ENCODE measurements at regions not wholly inside any gene's neighbourhood (a gene's known extent, or its start where the extent isn't known, plus 50 kb on each side); places are given as distances from the start of the nearest gene placed in this dataset.
A peak's percentile ranks its signal among the peaks of the same experiment; 100 is the strongest.
"Not testable (repeated sequence)": the region's sequence is repeated elsewhere in the genome, so short reads cannot be mapped to it uniquely, and the experiment has no call there.

DNA sequence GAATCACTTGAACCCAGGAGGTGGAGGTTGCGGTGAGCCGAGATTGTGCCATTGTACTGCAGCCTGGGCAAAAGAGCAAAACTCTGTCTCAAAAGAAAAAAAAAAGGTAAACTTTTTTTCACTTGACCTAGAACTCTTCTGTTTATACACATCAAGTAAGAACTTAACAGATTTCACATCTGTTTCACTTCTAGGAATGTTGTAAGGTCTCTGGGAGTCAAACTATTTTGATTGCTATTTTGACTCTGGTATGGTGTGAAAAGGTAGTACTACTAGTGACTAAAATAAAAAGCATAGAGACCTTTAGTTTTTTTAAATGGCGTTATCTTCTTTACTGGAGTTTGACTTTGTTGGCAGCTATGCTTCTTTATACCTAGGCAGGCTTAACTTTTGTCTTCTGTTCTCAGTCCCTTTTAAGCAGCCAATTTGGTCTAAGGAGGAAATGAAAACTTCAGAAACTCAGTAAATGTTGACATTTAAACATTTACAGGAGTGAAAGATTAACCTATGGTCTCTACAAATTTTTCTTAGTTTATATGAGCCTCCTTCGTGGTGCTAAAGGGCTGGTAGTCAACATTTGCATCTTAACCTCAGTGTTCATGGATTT, 84.7 kb downstream of the METTL2B start:
- not testable (repeated sequence) for FAIRE-seq

DNA sequence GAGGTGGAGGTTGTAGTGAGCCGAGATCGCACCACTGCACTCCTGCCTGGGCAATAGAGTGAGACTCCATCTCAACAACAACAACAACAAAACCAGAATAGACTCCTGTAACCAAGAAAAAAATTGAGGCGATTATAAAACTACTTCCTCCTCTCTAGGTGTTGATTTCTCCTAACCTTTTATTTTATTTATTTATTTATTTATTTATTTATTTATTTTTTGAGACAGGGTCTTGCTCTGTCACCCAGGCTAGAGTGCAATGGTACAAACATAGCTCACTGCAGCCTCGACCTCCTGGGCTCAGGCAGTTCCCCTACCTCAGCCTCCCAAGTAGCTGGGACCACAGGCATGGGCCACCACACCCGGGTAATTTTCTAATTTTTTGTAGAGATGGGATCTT, 86.2 kb downstream of the METTL2B start:
- not testable (repeated sequence) for DNase-seq (ENCODE audit: insufficient read length, low spot score); FAIRE-seq

More for the DNA sequence above, 84.7 kb downstream of the METTL2B start:
- not testable (repeated sequence) for DNase-seq (ENCODE audit: insufficient read length, low spot score)

DNA sequence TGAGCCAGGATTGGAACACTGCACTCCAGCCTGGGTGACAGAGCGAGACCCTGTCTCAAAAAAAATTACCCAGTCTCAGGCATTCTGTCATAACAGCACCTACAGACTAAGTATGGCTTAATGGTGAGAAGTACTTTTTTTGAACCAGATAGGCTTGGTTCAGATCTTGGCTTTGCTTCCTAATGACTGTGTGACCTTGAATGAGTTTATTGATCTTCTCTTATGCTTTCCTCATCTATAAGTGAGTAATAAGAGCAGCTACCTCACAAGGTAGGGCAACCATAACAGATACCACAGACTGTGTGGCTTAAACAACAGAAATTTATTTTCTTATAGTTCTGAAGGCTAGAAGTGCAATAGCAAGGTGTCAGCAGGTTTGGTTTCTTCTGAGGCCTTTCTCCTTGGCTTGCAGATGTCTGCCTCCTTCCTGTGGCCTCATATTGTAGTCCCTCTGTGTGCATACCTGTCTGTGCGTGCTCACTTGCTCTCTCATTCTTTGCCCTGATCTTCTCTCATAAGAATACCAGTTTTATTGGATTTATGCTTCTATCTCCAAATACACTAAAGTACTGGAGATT, 87.7 kb downstream of the METTL2B start:
- not testable (repeated sequence) for DNase-seq (ENCODE audit: insufficient read length, low spot score); FAIRE-seq

DNA sequence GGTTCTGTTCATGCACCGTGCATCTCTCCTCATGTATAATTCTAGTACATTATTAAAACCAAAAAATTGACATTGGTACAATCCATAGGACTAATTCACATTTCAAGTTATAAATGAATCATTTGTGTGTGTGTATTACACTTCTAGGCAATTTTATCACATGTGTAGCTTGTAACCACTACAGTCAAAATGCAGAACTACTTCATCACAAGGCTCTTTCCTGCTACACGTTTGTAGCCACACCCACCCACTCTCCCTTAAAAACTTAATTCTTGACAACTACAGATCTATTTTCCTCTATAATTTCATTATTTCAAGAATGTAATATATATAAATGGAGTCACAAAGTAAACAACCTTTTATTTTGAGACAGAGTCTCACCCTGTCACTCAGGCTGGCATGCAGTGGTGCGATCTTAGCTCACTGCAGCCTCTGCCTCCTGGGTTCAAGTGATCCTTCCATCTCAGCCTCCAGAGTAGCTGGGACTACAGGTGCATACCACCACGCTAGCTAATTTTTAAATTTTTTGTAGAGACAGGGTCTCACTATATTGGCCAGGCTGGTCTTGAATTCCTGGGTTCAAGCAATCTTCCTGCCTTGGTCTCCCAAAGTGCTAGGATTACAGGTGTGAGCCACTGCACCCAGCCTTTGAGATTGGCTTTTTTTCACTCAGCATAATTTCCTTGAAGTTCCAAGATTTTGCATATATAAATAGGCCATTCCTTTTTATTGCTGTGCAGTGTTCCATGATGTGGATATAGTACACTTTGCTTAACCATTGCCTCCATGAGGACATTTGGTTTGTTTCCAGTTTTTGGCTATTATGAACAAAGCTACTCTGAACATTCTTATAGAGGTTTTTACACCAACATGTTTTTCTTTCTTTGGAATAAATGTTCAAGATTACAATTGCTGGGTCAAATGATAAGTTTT, 88.7 kb downstream of the METTL2B start:
- FAIRE-seq; DNase-seq (ENCODE audit: insufficient read length, low spot score): not testable (repeated sequence)

DNA sequence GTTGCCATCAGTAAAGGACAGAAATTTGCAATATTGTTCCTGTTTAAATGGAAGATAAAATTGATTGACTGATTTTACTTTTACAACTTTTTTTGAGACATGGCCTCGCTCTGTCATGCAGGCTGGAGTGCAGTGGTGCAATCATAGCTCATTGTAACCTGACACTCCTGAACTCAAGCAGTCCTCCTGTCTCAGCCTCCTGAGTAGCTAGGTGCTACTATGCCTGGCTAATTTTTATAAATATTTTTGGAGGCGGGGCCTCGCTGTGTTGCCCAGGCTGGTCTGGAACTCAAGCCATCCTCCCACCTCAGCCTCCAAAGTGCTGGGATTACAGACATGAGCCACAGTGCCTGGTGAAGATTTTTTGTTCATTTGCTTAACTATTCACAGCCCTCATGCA, 96.8 kb upstream of the GARIN1A start:
- not testable (repeated sequence) for FAIRE-seq; DNase-seq (ENCODE audit: insufficient read length, low spot score)

DNA sequence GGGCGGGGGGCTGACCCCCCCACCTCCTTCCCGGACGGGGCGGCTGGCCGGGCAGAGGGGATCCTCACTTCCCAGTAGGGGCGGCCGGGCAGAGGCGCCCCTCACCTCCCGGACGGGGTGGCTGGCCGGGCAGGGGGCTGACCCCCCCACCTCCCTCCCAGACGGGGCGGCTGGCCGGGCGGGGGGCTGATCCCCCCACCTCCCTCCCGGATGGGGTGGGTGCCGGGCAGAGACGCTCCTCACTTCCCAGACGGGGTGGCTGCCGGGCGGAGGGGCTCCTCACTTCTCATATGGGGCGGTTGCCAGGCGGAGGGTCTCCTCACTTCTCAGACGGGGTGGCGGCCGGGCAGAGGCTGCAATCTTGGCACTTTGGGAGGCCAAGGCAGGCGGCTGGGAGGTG, 95.1 kb upstream of the GARIN1A start:
- not testable (repeated sequence) for DNase-seq (ENCODE audit: insufficient read length, low spot score); FAIRE-seq

DNA sequence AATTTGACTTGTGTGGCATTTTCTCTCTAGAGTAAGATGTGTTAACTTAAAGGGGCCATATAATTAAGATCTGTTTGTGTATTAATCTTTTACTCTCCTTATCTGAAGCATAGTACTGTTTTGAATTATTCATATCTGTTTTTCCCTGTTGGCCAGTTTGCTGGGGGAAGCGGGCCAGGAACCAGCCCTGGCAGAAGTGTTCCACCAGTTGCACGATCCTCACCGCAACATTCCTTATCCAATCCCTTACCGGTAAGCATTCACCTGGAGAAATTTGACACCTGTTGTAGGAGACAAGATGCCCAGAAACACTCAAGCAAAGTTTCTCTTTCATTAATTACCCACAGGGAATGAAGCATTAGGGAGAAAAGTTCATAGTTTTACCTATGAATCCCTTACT, 92.2 kb upstream of the GARIN1A start:
- DNase-seq (ENCODE audit: insufficient read length, low spot score); FAIRE-seq: not testable (repeated sequence)

DNA sequence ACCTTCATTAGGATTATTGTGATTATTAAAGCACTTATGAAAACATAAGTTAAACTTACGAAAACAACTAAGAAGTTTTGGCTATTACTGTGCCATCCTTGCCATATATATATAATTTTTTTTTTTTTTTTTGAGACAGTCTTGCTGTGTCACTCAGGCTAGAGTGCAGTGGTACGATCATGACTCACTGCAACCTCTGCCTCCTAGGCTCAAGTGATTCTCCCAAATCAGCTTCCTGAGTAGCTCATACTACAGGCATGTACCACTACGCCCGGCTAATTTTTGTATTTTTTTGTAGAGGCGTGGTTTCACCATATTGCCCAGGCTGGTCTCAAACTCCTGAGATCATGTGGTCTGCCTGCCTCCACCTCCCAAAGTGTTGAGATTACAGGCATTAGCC, 91.0 kb upstream of the GARIN1A start:
- DNase-seq (ENCODE audit: insufficient read length, low spot score): not testable (repeated sequence)
- FAIRE-seq: peak; percentile 61

DNA sequence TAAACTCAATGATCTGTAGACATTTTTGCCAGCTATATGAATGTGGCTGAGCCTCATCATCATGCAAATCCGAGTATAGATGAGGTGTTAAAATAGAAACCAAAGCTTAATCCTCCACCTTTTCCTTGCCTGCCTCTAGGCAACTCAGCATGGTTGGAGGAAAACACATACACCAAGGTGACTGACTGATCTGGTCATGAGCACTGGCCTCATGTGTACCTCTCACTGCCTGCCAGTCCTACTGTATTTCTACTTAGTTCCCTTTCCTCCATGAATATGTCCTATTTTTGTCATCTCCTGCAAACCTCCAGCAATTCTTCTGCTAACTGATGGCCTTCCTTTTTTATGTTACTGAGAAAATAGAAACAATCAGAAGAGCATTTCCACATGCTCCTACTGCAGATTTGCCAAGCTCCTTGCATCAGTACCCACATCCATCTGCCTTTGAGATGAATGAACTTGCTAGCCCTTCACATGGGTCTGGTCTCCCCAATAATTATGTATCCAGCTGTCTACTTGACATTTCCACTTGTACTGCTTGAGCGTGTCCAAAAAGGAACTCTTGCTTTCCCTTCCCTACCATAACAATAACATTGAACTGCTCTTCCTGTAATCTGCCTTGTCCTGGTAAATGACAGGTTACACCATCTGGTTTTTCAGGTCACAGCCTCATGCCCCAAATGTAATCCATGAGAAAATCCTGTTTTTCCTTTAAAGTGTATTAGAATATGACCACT, 90.1 kb upstream of the GARIN1A start:
- not testable (repeated sequence) for DNase-seq (ENCODE audit: insufficient read length, low spot score); FAIRE-seq

DNA sequence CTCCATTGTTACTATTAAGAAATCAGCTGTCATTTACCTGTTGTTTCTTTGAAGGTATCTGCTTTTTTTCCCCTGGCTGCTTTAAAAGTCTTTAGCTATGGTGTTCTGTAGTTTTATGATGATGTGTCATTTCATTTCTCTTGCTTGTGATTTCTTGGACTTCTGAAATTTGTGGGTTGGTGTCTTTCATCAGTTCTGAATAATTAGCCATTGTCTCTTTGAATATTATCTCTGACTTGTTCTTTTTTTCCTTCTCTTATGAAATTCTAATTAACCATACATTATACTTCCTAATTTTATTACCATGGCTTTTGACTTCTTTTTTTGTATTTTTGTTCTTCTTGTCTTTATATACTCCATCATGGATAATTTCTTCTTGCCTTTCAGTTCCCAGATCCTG, 85.4 kb upstream of the GARIN1A start:
- DNase-seq (ENCODE audit: insufficient read length, low spot score): not testable (repeated sequence)
- peak; percentile 61 for FAIRE-seq

DNA sequence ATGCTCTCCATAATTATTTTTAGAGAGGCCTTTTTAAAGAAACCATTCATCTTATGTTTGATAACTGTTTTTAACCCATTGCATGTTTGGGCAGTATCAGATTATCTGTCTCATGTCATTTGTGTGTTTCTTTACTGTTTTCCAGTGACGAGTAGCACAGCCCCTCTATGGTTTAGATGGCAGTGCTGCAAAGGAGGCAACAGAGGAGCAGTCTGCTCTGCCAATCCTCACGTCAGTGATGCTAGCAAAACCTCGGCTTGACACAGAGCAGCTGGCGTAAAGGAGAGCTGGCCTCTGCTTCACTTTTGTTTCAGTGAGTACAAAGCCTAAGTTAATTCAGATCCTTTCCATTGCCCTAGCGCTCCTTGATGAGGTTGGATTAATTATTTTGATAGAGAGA, 80.4 kb upstream of the GARIN1A start:
- TF ChIP-seq POLR2A (IDR thresholded peaks at IDR 0.05; ENCODE audit: low read depth, low read length): no peak
- FAIRE-seq (no peak), DNase-seq (ENCODE audit: insufficient read length, low spot score) (no peak)

DNA sequence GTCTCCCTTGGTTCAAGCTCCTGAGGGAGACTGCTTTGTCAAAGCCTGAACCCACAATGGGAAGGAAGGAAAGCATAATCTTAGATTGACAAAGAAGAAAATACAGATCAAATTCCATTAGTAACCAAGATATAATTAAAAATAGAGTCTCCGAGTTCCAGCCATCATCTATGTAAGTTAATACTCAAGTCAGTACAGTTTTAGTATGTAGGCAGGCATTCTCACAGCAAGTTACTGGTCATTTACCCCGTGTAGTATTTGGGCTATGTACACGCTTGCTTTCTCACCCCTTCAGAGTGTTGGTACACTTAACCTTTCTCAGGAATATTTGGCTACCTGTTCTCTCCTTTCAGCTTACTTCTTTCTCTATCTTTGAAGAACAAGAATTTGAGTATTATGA, 79.9 kb upstream of the GARIN1A start:
- FAIRE-seq; DNase-seq (ENCODE audit: insufficient read length, low spot score): not testable (repeated sequence)

DNA sequence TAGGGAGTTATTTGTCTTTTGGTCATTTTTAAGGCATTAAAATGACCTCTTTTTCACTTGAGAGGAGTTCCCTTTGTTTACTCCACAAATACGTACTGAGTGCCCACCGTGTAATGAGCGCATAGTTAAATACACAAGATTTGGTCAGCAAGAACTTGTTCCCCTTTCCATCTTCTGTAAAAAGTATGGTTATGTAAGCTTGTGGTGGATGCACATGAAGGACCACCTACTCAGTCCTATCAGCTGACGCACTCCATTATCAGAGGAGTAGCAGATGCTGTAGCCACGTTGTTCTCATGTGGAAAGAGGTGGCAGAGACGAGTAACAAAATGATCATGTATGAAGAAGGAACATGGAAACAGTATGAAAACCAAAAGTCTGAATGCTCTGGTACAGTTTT, 78.0 kb upstream of the GARIN1A start:
- FAIRE-seq; DNase-seq (ENCODE audit: insufficient read length, low spot score): not testable (repeated sequence)

DNA sequence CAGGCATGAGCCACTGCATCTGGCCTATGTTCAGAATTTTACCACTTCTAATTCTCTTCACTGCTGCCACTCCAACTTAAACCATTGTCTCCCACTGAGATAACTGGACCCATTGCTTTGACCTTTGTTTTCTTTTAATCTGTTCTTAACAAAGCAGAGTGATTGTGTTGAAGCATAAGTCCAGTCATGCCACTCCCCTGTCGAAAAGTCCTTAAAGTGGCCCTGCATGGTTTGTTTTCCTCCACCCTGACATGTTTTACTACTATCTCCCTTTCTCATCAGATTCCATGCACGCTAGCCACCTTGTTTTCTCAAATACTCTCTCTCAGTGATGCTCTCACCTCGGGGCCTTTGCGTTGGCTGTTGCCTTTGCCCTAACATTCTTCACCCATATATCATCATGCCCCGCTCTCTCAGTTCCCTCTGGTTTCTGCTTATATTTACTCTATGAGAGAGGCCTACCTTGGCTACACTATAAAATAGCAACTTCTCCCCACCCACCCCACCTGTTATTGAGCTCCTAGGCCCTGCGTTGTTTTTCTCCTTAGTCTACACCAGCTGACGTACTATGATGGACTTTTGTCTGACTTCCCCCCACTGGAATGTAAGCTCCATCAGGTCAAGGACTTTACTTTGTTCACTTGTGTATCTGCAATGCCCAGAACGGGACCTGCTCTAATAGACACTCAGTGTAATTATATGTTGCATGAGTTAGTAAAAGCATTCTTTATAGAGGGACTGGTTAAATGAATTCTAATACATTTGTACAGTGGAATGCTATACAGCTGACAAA, 75.6 kb upstream of the GARIN1A start:
- not testable (repeated sequence) for DNase-seq (ENCODE audit: insufficient read length, low spot score); FAIRE-seq

DNA sequence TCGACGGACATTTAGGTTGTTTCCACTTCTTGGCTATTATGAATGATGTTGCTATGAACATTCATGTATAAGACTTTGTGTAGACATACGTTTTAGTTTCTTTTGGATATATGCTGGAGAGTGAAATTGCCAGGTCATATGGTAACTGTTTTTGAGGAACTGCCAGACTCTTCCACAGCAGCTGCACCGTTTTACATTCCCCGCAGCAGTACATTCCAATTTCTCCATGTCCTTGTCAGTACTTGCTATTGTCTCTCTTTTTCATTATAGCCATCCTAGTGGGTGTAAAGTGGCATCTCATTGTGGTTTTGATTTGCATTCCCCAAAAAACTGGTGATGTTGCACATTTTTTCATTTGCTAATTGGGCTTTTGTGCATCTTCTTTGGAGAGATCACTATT, 73.1 kb upstream of the GARIN1A start:
- not testable (repeated sequence) for FAIRE-seq

DNA sequence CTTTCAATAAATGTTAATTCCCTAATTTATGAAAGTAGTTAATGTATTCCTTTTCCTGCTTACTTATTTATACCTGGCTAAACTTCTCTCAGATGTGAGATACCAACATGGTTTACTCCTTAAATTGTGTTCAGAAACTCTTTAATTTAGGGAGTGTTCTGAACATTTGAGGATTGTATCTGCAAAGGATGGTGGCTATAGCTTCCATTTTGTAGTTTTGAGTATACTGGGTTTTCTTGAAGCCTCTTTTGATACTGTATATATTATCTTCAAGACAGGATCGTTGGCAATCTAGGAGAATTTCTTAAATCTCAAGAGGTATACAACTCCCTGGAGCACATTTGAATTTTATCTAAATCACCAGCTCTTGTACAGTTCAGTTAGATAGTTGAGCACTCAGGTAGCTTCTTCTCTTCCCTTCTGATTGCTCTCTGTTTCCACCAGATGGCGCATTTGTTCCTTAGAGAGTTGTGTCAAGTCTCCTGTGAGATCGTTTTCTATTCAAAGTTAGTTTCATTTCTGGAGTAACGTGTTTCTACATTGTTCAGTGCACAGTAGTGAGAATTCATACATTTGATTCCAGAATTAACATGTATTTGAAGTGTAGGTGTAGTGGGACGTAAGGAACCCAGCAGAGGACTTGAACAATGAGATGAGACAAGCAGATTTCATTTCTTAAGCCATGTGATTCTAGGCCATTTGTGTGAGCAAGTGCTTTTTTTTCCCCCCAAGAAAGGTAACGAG, 63.2 kb upstream of the GARIN1A start:
- not testable (repeated sequence) for DNase-seq (ENCODE audit: insufficient read length, low spot score)
- peak; percentile 96 for FAIRE-seq

More for the DNA sequence above, 73.1 kb upstream of the GARIN1A start:
- DNase-seq (ENCODE audit: insufficient read length, low spot score): not testable (repeated sequence)

DNA sequence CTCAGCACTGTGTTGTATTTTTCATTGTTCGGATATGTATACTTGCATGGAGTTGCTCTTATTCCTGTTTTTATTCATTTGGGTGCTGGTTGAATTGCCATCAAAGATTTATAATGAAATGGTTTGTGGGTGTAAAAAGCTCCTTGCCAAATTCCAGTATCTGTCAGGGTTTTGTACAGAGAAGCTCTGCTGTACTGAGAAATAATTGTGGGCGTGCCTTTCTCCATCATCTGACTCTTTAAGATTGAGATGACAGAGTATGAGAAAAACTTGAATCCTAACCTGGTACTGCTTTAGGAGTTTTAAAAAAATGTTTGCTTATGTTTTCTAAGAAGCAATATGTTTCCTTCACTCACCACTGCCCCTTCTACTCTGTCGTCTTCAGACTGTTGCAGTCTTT, 58.7 kb upstream of the GARIN1A start:
- not testable (repeated sequence) for DNase-seq (ENCODE audit: insufficient read length, low spot score); FAIRE-seq

DNA sequence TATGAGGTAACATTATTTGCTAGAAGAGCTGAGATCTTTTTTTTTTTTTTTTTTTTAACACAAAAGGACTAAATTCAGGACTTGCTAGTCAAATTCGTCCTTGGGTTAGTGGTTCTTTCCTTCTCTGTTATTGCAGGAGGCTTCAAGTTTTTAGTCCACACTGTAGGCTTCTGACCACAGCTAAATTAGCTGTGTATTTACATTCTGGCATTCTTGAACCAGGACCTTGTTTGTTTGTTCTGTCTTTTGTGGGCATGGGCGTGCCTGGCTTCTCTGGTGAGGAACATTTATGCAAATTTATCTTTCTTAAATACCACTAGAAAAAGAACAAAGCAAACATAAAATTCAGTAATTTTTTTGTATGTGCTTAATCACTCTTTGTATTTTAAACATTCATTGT, 57.3 kb upstream of the GARIN1A start:
- FAIRE-seq; DNase-seq (ENCODE audit: insufficient read length, low spot score): not testable (repeated sequence)

DNA sequence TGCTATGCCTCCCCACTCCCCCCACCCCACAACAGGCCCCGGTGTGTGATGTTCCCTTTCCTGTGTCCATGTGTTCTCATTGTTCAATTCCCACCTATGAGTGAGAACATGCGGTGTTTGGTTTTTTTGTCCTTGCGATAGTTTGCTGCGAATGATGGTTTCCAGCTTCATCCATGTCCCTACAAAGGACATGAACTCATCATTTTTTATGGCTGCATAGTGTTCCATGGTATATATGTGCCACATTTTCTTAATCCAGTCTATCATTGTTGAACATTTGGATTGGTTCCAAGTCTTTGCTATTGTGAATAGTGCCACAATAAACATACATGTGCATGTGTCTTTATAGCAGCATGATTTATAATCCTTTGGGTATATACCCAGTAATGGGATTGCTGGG, 55.3 kb upstream of the GARIN1A start:
- not testable (repeated sequence) for DNase-seq (ENCODE audit: insufficient read length, low spot score); FAIRE-seq
